GM18867 (cell line): ENCODE measurements at regions not wholly inside any gene's neighbourhood (a gene's known extent, or its start where the extent isn't known, plus 50 kb on each side); places are given as distances from the start of the nearest gene placed in this dataset.

Experiments
- ATAC-seq: cut with Tn5 transposase; IDR thresholded peaks from one replicate; pipeline ENCODE4 v1.9.1; 2021; ENCODE audit warnings: mild to moderate bottlenecking, moderate library complexity; ENCODE audit not compliant: unreplicated experiment

- no peak for ATAC-seq
Observed at GRCh38 chr3:146851665-146852064, 246.5 kb upstream of the PLSCR5 start.

- ATAC-seq = no peak
Observed at GRCh38 chr3:146845361-146845760, 240.2 kb upstream of the PLSCR5 start.

GRCh38 chr3:146843476-146843875, 238.3 kb upstream of the PLSCR5 start:
- ATAC-seq = no peak

GRCh38 chr3:146839727-146840375, 234.7 kb upstream of the PLSCR5 start:
- ATAC-seq = no peak

- no peak for ATAC-seq
Observed at GRCh38 chr3:146838221-146838620, 233.1 kb upstream of the PLSCR5 start.

GRCh38 chr3:146834917-146835316, 229.8 kb upstream of the PLSCR5 start:
- ATAC-seq = no peak

- ATAC-seq = no peak
Observed at GRCh38 chr3:146832857-146833458, 227.8 kb upstream of the PLSCR5 start.

GRCh38 chr3:146831659-146832058, 226.5 kb upstream of the PLSCR5 start:
- no peak for ATAC-seq

GRCh38 chr3:146830231-146830630, 225.1 kb upstream of the PLSCR5 start:
- no peak for ATAC-seq

- ATAC-seq = no peak
Observed at GRCh38 chr3:146827836-146828235, 222.7 kb upstream of the PLSCR5 start.

- ATAC-seq = no peak
Observed at GRCh38 chr3:146823622-146824021, 218.5 kb upstream of the PLSCR5 start.

- ATAC-seq = no peak
Observed at GRCh38 chr3:146818866-146819265, 213.7 kb upstream of the PLSCR5 start.

GRCh38 chr3:146818301-146818700, 213.2 kb upstream of the PLSCR5 start:
- no peak for ATAC-seq

- no peak for ATAC-seq
Observed at GRCh38 chr3:146817704-146818103, 212.6 kb upstream of the PLSCR5 start.

- no peak for ATAC-seq
Observed at GRCh38 chr3:146814601-146815315, 209.6 kb upstream of the PLSCR5 start.

GRCh38 chr3:146813496-146813895, 208.3 kb upstream of the PLSCR5 start:
- ATAC-seq = no peak

GRCh38 chr3:146803745-146804144, 198.6 kb upstream of the PLSCR5 start:
- ATAC-seq = no peak

GRCh38 chr3:146801492-146801891, 196.3 kb upstream of the PLSCR5 start:
- ATAC-seq = no peak

- no peak for ATAC-seq
Observed at GRCh38 chr3:146800484-146800883, 195.3 kb upstream of the PLSCR5 start.

GRCh38 chr3:146796078-146796477, 190.9 kb upstream of the PLSCR5 start:
- no peak for ATAC-seq

GRCh38 chr3:146783446-146783845, 178.3 kb upstream of the PLSCR5 start:
- no peak for ATAC-seq

- no peak for ATAC-seq
Observed at GRCh38 chr3:146781606-146782005, 176.5 kb upstream of the PLSCR5 start.
